Keratinocyte (primary cell): ENCODE measurements at regions not wholly inside any gene's neighbourhood (a gene's known extent, or its start where the extent isn't known, plus 50 kb on each side); places are given as distances from the start of the nearest gene placed in this dataset.

Experiments
- DNase-seq: peaks from one replicate; pipeline ENCODE4 v3.0.0-alpha.2; 2011; ENCODE audit warnings: low read depth, missing footprints, low spot score
- FAIRE-seq: peaks from 2 replicates; lab custom pipeline; 2011; peaks lifted over from hg19 to GRCh38; lab: Jason Lieb, UNC
- H2AFZ ChIP-seq: 2 replicates; pipeline ENCODE4 v1.6.0; 2012; ENCODE audit warnings: low read length, control low read depth, inconsistent platforms; ENCODE audit not compliant: control insufficient read depth
- H3K27ac ChIP-seq: 2 replicates; pipeline ENCODE4 v1.5.1; 2011; ENCODE audit warnings: low read length; ENCODE audit not compliant: control insufficient read depth, insufficient read depth
- H3K27me3 ChIP-seq: 3 replicates; pipeline ENCODE4 v1.6.0; 2011; ENCODE audit warnings: low read length; ENCODE audit not compliant: control insufficient read depth, insufficient read depth; ENCODE audit errors: extremely low read depth
- H3K36me3 ChIP-seq, 2 experiments: 2 replicates in 1 of 2; 3 replicates in 1 of 2; pipeline ENCODE4 v1.5.1; 2011; ENCODE audit warnings: low read length in 2 of 2, mild to moderate bottlenecking in 1 of 2; ENCODE audit not compliant: control insufficient read depth in 2 of 2, insufficient read depth in 2 of 2; ENCODE audit errors: extremely low read depth in 1 of 2
- H3K4me1 ChIP-seq: 3 replicates; pipeline ENCODE4 v1.5.1; 2011; ENCODE audit warnings: low read length; ENCODE audit not compliant: control insufficient read depth, insufficient read depth; ENCODE audit errors: extremely low read depth
- H3K4me2 ChIP-seq: 3 replicates; pipeline ENCODE4 v1.6.0; 2011; ENCODE audit warnings: low read depth, low read length; ENCODE audit not compliant: control insufficient read depth, insufficient read depth; ENCODE audit errors: extremely low read depth
- H3K4me3 ChIP-seq, 3 experiments: fragments of 200-600 bp in 1 of 3; sonication (generic) in 1 of 3; 2 replicates in 2 of 3; 3 replicates in 1 of 3; pipeline ENCODE4 v1.5.1; 2011 to 2016; ENCODE audit warnings: low read length in 3 of 3, mild to moderate bottlenecking in 3 of 3, control low read depth in 2 of 3, inconsistent platforms in 1 of 3, low read depth in 1 of 3, mixed read lengths in 1 of 3, mixed run types in 1 of 3, moderate library complexity in 1 of 3; ENCODE audit not compliant: control insufficient read depth in 2 of 3, insufficient read depth in 2 of 3; ENCODE audit errors: extremely low read depth in 1 of 3
- H3K79me2 ChIP-seq: 2 replicates; pipeline ENCODE4 v1.6.0; 2012; ENCODE audit warnings: low read length; ENCODE audit not compliant: control insufficient read depth, insufficient read depth
- H3K9ac ChIP-seq: 3 replicates; pipeline ENCODE4 v1.6.0; 2011; ENCODE audit warnings: low read length; ENCODE audit not compliant: control insufficient read depth, insufficient read depth; ENCODE audit errors: extremely low read depth
- H3K9me1 ChIP-seq: 3 replicates; pipeline ENCODE4 v1.6.0; 2011; ENCODE audit warnings: low read length; ENCODE audit not compliant: control insufficient read depth, insufficient read depth; ENCODE audit errors: extremely low read depth
- H3K9me3 ChIP-seq: 2 replicates; pipeline ENCODE4 v1.5.1; 2012; ENCODE audit warnings: low read depth, low read length; ENCODE audit not compliant: control insufficient read depth
- H4K20me1 ChIP-seq: 3 replicates; pipeline ENCODE4 v1.6.0; 2011; ENCODE audit warnings: low read length; ENCODE audit not compliant: control insufficient read depth, insufficient read depth; ENCODE audit errors: extremely low read depth
- EZH2 ChIP-seq: IDR thresholded peaks from one replicate; pipeline ENCODE4 v1.6.1; 2012; ENCODE audit warnings: inconsistent platforms, mild to moderate bottlenecking, low read length, moderate library complexity
- dilution Hi-C: fragments of 300-500 bp; cut with MboI; formaldehyde crosslinking; loops from one replicate; pipeline ENCODE4 v1.7.0; 2020; ENCODE audit warnings: low sequenced_read_pairs; ENCODE audit not compliant: extremely low pct_ligation_motif_present
- TF ChIP-seq, protein P1 (sequence below), 3 experiments: IDR thresholded peaks in 1 of 3; conservative IDR thresholded peaks in 1 of 3; optimal IDR thresholded peaks in 1 of 3; 2 replicates in 2 of 3; 3 replicates in 1 of 3; pipeline versions ENCODE3 to v1.5.1; 2011; ENCODE audit warnings: low read length in 3 of 3, mild to moderate bottlenecking in 3 of 3, moderate library complexity in 2 of 3, control low read depth in 1 of 3, inconsistent platforms in 1 of 3; ENCODE audit not compliant: insufficient read depth in 2 of 3; ENCODE audit errors: extremely low read depth in 1 of 3

DNA sequence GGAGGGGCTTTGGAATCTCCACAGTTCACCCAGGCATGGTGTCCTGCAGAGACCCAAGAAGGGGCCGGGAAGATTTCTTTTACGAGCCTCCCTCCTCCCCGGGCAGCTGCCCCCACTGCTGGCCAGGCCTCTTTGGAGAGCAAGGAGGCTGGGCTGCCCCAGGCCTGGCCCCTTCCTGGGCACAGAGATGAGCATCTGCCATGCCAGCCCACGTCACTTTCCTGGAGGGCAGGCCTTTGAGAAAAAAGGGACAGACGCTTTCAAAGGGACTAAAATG lies 60.5 kb upstream of the FGF3 start:
- Histone ChIP-seq H4K20me1 (no peaks in the 10 kb centered on the region), H3K4me2 (no peak overlapping the region), H3K4me1 (no peaks in the 10 kb centered on the region), H2AFZ (no peak overlapping the region), H3K9ac (no peak overlapping the region), H3K4me3 (no peak overlapping the region), H3K27me3 (peaks cover 19% of the 10 kb centered on the region), H3K79me2 (no peaks in the 10 kb centered on the region), H3K27ac (no peak overlapping the region), H3K9me1 (no peaks in the 10 kb centered on the region), H3K9me3 (no peaks in the 10 kb centered on the region), H3K36me3 (no peaks in the 10 kb centered on the region)
- dilution Hi-C loops, result no loop called here
- FAIRE-seq, result no peak
- DNase-seq, result no peak
- TF ChIP-seq, protein P1, sequence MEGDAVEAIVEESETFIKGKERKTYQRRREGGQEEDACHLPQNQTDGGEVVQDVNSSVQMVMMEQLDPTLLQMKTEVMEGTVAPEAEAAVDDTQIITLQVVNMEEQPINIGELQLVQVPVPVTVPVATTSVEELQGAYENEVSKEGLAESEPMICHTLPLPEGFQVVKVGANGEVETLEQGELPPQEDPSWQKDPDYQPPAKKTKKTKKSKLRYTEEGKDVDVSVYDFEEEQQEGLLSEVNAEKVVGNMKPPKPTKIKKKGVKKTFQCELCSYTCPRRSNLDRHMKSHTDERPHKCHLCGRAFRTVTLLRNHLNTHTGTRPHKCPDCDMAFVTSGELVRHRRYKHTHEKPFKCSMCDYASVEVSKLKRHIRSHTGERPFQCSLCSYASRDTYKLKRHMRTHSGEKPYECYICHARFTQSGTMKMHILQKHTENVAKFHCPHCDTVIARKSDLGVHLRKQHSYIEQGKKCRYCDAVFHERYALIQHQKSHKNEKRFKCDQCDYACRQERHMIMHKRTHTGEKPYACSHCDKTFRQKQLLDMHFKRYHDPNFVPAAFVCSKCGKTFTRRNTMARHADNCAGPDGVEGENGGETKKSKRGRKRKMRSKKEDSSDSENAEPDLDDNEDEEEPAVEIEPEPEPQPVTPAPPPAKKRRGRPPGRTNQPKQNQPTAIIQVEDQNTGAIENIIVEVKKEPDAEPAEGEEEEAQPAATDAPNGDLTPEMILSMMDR (optimal IDR thresholded peaks at IDR 0.05 in 1 of 3, IDR thresholded peaks at IDR 0.05 in 1 of 3, conservative IDR thresholded peaks at IDR 0.05 in 1 of 3; ENCODE audit: extremely low read depth in 1 of 3, insufficient read depth in 2 of 3, low read length in 3 of 3), result no peak
- TF ChIP-seq EZH2, result no peak

DNA sequence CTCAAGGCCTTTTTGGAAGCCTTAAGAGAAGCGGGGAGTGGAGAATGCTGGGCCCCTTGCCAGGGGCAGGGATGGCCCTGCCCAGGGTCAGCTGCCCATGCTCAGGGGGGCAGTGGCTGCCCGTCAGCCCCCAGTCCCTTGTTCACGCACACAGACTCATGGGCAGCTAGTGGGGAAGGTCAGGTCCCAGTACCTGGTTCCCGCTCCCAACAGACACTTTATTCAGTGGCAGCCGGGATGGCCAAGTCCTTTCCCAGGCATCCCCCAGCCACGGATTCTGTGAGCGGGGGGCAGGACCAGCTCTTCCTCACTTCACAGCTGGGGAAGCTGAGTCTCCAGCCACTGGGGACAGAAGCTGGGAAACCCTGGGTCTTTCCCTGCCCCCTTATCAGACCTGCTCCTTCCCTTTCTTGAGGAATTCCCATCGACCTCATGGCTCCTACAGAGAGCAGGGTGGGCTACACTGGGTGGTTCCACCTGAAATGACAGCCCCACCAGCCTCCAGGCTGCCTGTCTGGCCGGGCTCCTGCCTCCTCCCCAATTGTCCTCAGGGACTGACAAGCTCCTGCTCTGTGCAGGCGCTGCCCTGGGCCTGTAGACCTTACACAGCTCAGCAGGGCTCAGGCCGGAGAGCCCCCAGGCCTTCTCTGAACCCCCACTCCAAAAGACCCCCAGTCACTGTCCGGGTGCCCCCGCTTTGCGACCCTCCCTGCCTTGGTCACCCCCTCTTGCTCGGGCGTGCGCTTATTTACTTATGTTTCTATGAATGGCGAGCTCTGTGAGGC lies 61.0 kb upstream of the FGF3 start:
- Histone ChIP-seq H3K4me1 (no peaks in the 10 kb centered on the region), H3K9me3 (no peaks in the 10 kb centered on the region), H3K4me3 (no peak overlapping the region), H3K4me2 (no peak overlapping the region), H3K27ac (no peak overlapping the region), H3K36me3 (no peaks in the 10 kb centered on the region), H3K27me3 (peaks cover 19% of the 10 kb centered on the region), H3K9ac (no peak overlapping the region), H2AFZ (no peak overlapping the region), H4K20me1 (no peaks in the 10 kb centered on the region), H3K9me1 (no peaks in the 10 kb centered on the region), H3K79me2 (no peaks in the 10 kb centered on the region)
- DNase-seq (no peak), FAIRE-seq (no peak)
- dilution Hi-C loops, result no loop called here
- TF ChIP-seq, protein P1 (optimal IDR thresholded peaks at IDR 0.05 in 1 of 3, IDR thresholded peaks at IDR 0.05 in 1 of 3, conservative IDR thresholded peaks at IDR 0.05 in 1 of 3; ENCODE audit: extremely low read depth in 1 of 3, insufficient read depth in 2 of 3, low read length in 3 of 3), result no peak
- no peak for TF ChIP-seq EZH2
